ENCODE measurements at regions not wholly inside any gene's neighbourhood (a gene's known extent, or its start where the extent isn't known, plus 50 kb on each side); places are given as distances from the start of the nearest gene placed in this dataset.

- no peak for DNase-seq (ENCODE audit: low read depth in 2 of 2)
Observed at GRCh38 chr10:4488904-4489303, 337.1 kb upstream of the AKR1E2 start.

GRCh38 chr10:4485636-4486035, 340.4 kb upstream of the AKR1E2 start:
- DNase-seq (ENCODE audit: low read depth in 2 of 2): no peak

- no peak for DNase-seq (ENCODE audit: low read depth in 2 of 2)
Observed at GRCh38 chr10:4483811-4484210, 342.2 kb upstream of the AKR1E2 start.

GRCh38 chr10:4482659-4483058, 343.3 kb upstream of the AKR1E2 start:
- no peak for DNase-seq (ENCODE audit: low read depth in 2 of 2)

- DNase-seq (ENCODE audit: low read depth in 2 of 2): no peak
Observed at GRCh38 chr10:4481192-4481591, 344.8 kb upstream of the AKR1E2 start.

GRCh38 chr10:4479342-4479741, 346.7 kb upstream of the AKR1E2 start:
- DNase-seq (ENCODE audit: low read depth in 2 of 2): no peak

- DNase-seq (ENCODE audit: low read depth in 2 of 2): no peak
Observed at GRCh38 chr10:4477664-4478063, 348.3 kb upstream of the AKR1E2 start.

GRCh38 chr10:4475827-4476490, 350.0 kb upstream of the AKR1E2 start:
- DNase-seq (ENCODE audit: low read depth in 2 of 2): no peak

GRCh38 chr10:4474829-4475228, 351.2 kb upstream of the AKR1E2 start:
- no peak for DNase-seq (ENCODE audit: low read depth in 2 of 2)

GRCh38 chr10:4473977-4474376, 352.0 kb upstream of the AKR1E2 start:
- no peak for DNase-seq (ENCODE audit: low read depth in 2 of 2)

- DNase-seq (ENCODE audit: low read depth in 2 of 2): no peak
Observed at GRCh38 chr10:4472190-4472904, 353.7 kb upstream of the AKR1E2 start.

- DNase-seq (ENCODE audit: low read depth in 2 of 2): no peak
Observed at GRCh38 chr10:4470231-4470835, 355.7 kb upstream of the AKR1E2 start.

GRCh38 chr10:4467481-4467880, 358.5 kb upstream of the AKR1E2 start:
- no peak for DNase-seq (ENCODE audit: low read depth in 2 of 2)

- no peak for DNase-seq (ENCODE audit: low read depth in 2 of 2)
Observed at GRCh38 chr10:4460267-4460666, 365.7 kb upstream of the AKR1E2 start.

- DNase-seq (ENCODE audit: low read depth in 2 of 2): no peak
Observed at GRCh38 chr10:4459531-4459930, 366.5 kb upstream of the AKR1E2 start.

GRCh38 chr10:4457597-4457996, 368.4 kb upstream of the AKR1E2 start:
- DNase-seq (ENCODE audit: low read depth in 2 of 2): no peak

GRCh38 chr10:4456776-4457175, 369.2 kb upstream of the AKR1E2 start:
- DNase-seq (ENCODE audit: low read depth in 2 of 2): no peak

- no peak for DNase-seq (ENCODE audit: low read depth in 2 of 2)
Observed at GRCh38 chr10:4456279-4456678, 369.7 kb upstream of the AKR1E2 start.

- no peak for DNase-seq (ENCODE audit: low read depth in 2 of 2)
Observed at GRCh38 chr10:4453950-4454349, 372.1 kb upstream of the AKR1E2 start.

GRCh38 chr10:4453276-4453675, 372.7 kb upstream of the AKR1E2 start:
- no peak for DNase-seq (ENCODE audit: low read depth in 2 of 2)

GRCh38 chr10:4450981-4451908, 374.8 kb upstream of the AKR1E2 start:
- no peak for DNase-seq (ENCODE audit: low read depth in 2 of 2)

GRCh38 chr10:4450169-4450568, 375.8 kb upstream of the AKR1E2 start:
- no peak for DNase-seq (ENCODE audit: low read depth in 2 of 2)

Data from activated CD8-positive, alpha-beta memory T cell treated with anti-CD3 and anti-CD28 coated beads for 4 hours (primary cell).